ENCODE measurements at regions not wholly inside any gene's neighbourhood (a gene's known extent, or its start where the extent isn't known, plus 50 kb on each side); places are given as distances from the start of the nearest gene placed in this dataset.

DNA sequence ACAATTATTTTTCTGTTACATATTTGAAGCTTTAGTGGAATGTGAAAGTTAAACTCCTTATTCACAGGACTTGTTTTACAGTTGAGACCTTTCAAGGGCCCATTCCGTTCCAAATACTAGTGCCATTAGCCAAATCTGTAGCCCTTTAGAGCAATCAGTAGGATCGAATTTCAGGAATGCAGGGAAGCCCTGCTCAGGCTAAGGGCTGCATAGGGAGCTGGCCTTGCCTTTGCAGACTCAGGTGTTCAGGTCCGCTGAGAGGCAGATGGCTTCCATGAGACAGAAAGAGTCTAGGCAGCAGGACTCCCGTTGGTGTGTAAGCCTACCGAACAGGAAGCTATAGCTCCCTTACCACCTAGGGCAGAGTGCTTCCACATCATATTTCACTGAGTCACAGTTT, 150.1 kb upstream of the SLC27A6 start:
- Histone ChIP-seq H3K27me3 (ENCODE audit: control insufficient read depth, insufficient read depth, low read length) (no peaks in the 10 kb centered on the region), H3K27ac (ENCODE audit: low read length) (no peak overlapping the region), H3K4me1 (ENCODE audit: control insufficient read depth, insufficient read depth, low read length) (peaks cover 2% of the 10 kb centered on the region), H3K36me3 (ENCODE audit: control insufficient read depth, insufficient read depth, low read length) (no peaks in the 10 kb centered on the region), H3K9me3 (replicated peaks; ENCODE audit: control insufficient read depth, low read depth, low read length) (peaks cover 3% of the 10 kb centered on the region), H3K4me3 (ENCODE audit: low read length) (no peak overlapping the region)
- DNase-seq = no peak
- WGBS (ENCODE audit: insufficient coverage) = 28% methylated on average over 2 of the region's 5 CpGs

- Histone ChIP-seq H3K27ac (ENCODE audit: low read length) (no peak overlapping the region), H3K4me3 (ENCODE audit: low read length) (no peak overlapping the region), H3K9me3 (replicated peaks; ENCODE audit: control insufficient read depth, low read depth, low read length) (no peaks in the 10 kb centered on the region), H3K27me3 (ENCODE audit: control insufficient read depth, insufficient read depth, low read length) (no peaks in the 10 kb centered on the region), H3K36me3 (ENCODE audit: control insufficient read depth, insufficient read depth, low read length) (no peaks in the 10 kb centered on the region), H3K4me1 (ENCODE audit: control insufficient read depth, insufficient read depth, low read length) (no peaks in the 10 kb centered on the region)
- DNase-seq = peak; percentile 32
- WGBS (ENCODE audit: insufficient coverage) = no CpG with 5 or more reads among the region's 1 CpG
Measured at GRCh38 chr5:128825826-128826225, 139.5 kb upstream of the SLC27A6 start.

- Histone ChIP-seq H3K4me3 (ENCODE audit: low read length) (no peak overlapping the region), H3K27me3 (ENCODE audit: control insufficient read depth, insufficient read depth, low read length) (no peaks in the 10 kb centered on the region), H3K9me3 (replicated peaks; ENCODE audit: control insufficient read depth, low read depth, low read length) (no peaks in the 10 kb centered on the region), H3K36me3 (ENCODE audit: control insufficient read depth, insufficient read depth, low read length) (no peaks in the 10 kb centered on the region), H3K27ac (ENCODE audit: low read length) (no peak overlapping the region), H3K4me1 (ENCODE audit: control insufficient read depth, insufficient read depth, low read length) (no peaks in the 10 kb centered on the region)
- WGBS (ENCODE audit: insufficient coverage) = 67% methylated on average over 1 of the region's 1 CpG
- DNase-seq = no peak
Measured at GRCh38 chr5:128826275-128826674, 139.0 kb upstream of the SLC27A6 start.

DNA sequence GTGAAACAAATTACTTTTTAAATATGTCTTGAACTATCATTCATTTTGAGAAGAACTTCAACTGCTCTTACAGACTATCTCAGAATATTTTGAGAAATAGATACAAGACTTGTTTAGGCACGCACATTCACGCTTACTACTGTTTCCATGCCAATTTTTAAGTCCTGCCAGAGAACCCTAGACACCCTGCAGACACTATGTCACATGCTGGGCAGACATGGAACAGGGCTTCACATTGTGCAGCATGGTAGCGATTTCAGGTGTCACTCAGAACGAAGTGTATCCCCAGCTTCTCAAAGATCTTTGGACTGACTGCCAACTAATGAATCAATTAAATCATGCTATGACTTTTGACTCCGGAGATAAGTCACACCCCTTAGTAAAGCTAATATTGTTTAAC, 128.7 kb upstream of the SLC27A6 start:
- no peaks in the 10 kb centered on the region for H3K4me1 ChIP-seq (ENCODE audit: control insufficient read depth, insufficient read depth, low read length)
- H3K4me3 ChIP-seq (ENCODE audit: low read length) = no peak overlapping the region
- H3K27me3 ChIP-seq (ENCODE audit: control insufficient read depth, insufficient read depth, low read length) = no peaks in the 10 kb centered on the region
- H3K36me3 ChIP-seq (ENCODE audit: control insufficient read depth, insufficient read depth, low read length) = no peaks in the 10 kb centered on the region
- H3K27ac ChIP-seq (ENCODE audit: low read length) = no peak overlapping the region
- 86% methylated on average over 4 of the region's 5 CpGs for WGBS (ENCODE audit: insufficient coverage)
- no peak for DNase-seq
- no peaks in the 10 kb centered on the region for H3K9me3 ChIP-seq (replicated peaks; ENCODE audit: control insufficient read depth, low read depth, low read length)

DNA sequence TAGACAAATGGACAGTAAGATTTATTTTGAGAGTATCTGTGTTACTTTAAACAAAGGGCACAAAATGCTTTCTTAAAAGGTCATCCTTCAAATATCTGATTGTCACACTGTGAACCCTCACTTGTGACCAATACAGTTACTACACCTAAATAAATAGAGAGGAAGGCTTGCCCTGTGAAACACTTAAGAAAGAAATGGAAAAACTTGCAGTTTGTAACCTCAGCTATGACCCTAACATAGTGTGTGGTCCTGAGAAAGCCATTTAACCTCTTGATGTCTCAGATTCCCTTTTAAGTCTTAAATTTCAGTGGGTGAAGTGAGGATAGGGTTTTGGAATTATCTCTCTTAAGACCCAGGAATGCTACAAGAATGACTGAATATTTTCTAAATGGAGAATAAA, 126.7 kb upstream of the SLC27A6 start:
- H3K36me3 ChIP-seq (ENCODE audit: control insufficient read depth, insufficient read depth, low read length) = no peaks in the 10 kb centered on the region
- peak; percentile 24 for DNase-seq
- H3K4me1 ChIP-seq (ENCODE audit: control insufficient read depth, insufficient read depth, low read length) = no peaks in the 10 kb centered on the region
- H3K27me3 ChIP-seq (ENCODE audit: control insufficient read depth, insufficient read depth, low read length) = no peaks in the 10 kb centered on the region
- H3K9me3 ChIP-seq (replicated peaks; ENCODE audit: control insufficient read depth, low read depth, low read length) = no peaks in the 10 kb centered on the region
- no peak overlapping the region for H3K4me3 ChIP-seq (ENCODE audit: low read length)
- no peak overlapping the region for H3K27ac ChIP-seq (ENCODE audit: low read length)

DNA sequence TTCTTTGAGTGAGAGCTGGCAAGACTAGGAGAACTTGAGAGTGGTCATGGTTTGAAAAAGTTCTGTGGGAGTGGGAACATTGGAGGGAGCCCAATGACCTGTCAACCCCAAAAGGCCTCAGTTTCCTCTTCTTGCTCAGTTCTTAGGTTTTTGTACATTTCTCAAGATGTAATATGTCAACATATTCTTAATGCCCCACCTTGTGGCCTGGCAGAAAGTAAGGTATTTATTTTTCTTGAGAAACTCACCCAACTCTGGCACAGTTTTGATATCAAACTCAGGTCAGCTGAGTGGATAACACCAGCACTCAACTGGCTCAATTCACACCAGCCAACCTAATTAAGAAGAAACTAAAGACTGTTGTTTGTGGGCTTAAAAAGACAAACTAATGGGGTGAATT, 123.0 kb upstream of the SLC27A6 start:
- no peak overlapping the region for H3K27ac ChIP-seq (ENCODE audit: low read length)
- no peaks in the 10 kb centered on the region for H3K27me3 ChIP-seq (ENCODE audit: control insufficient read depth, insufficient read depth, low read length)
- H3K9me3 ChIP-seq (replicated peaks; ENCODE audit: control insufficient read depth, low read depth, low read length) = peaks cover under 1% of the 10 kb centered on the region
- no peaks in the 10 kb centered on the region for H3K36me3 ChIP-seq (ENCODE audit: control insufficient read depth, insufficient read depth, low read length)
- no peak overlapping the region for H3K4me3 ChIP-seq (ENCODE audit: low read length)
- DNase-seq = peak; percentile 37
- H3K4me1 ChIP-seq (ENCODE audit: control insufficient read depth, insufficient read depth, low read length) = no peaks in the 10 kb centered on the region

DNA sequence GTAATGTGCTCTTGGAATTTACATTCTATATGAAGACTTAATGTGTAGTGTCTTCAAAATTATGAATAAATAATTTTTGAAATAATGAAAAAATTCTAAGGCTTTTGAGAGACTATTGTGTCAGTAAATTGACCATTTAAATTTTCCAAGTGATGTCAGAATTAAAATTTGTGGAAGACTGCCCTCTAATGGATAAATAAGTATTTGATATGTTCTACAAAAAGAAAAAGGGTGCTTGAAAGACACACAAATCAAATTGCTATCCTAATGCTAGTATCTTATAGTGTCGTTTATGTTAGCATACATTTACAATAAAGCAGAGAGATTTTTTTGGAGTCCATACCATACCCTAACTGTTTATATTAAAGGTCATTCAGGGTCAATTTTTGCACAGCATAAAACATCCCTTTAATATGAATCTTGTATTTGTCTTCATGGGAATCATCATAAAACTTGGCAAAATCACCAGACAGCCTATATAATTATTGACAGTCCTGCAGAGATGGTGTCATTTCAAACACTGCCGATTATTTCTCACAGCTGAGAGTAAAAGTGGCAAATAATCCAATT, 120.8 kb upstream of the SLC27A6 start:
- peak; percentile 72 for DNase-seq
- Histone ChIP-seq H3K4me3 (ENCODE audit: low read length) (no peak overlapping the region), H3K27ac (ENCODE audit: low read length) (no peak overlapping the region), H3K9me3 (replicated peaks; ENCODE audit: control insufficient read depth, low read depth, low read length) (peaks cover 2% of the 10 kb centered on the region), H3K27me3 (ENCODE audit: control insufficient read depth, insufficient read depth, low read length) (no peaks in the 10 kb centered on the region), H3K4me1 (ENCODE audit: control insufficient read depth, insufficient read depth, low read length) (no peaks in the 10 kb centered on the region), H3K36me3 (ENCODE audit: control insufficient read depth, insufficient read depth, low read length) (no peaks in the 10 kb centered on the region)
- WGBS (ENCODE audit: insufficient coverage) = no CpG with 5 or more reads among the region's 2 CpGs

DNA sequence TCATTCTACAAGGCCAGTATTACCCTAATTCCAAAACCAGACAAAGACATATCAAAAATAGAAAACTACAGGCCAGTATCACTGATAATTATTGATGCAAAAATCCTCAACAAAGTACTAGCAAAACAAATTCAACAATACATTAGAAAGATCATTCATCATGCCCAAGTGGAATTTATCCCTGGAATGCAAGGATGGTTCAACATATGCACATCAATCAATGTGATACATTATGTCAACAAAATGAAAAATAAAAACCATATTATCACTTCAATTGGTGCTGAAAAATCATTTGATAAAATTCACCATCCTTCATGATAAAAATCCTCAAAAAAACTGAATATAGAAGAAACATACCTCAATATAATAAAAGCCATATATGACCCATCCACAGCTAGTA, 115.2 kb upstream of the SLC27A6 start:
- Histone ChIP-seq H3K36me3 (ENCODE audit: control insufficient read depth, insufficient read depth, low read length) (no peaks in the 10 kb centered on the region), H3K4me1 (ENCODE audit: control insufficient read depth, insufficient read depth, low read length) (no peaks in the 10 kb centered on the region), H3K4me3 (ENCODE audit: low read length) (no peak overlapping the region), H3K9me3 (replicated peaks; ENCODE audit: control insufficient read depth, low read depth, low read length) (peaks cover 2% of the 10 kb centered on the region), H3K27me3 (ENCODE audit: control insufficient read depth, insufficient read depth, low read length) (no peaks in the 10 kb centered on the region), H3K27ac (ENCODE audit: low read length) (no peak overlapping the region)
- DNase-seq = no peak

DNA sequence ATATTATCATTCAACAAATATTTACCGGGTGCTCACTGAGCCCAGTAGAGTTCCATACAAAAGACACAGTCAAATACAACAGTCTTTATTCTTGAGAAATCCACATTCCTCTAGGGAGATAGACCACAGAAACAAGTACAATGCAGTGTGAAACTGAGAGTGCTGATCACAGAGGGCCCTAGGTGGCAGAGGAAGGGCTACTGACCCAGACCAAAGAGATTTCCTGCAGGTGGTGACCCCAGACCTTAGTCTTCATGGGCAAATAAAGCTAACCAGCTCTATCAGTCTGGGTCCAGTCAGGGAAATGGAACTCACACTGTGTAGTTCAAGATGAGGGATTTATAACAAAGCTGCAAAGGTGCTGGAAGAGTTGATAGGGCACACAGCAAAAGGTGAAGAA, 110.4 kb upstream of the SLC27A6 start:
- no peak for DNase-seq
- Histone ChIP-seq H3K4me1 (ENCODE audit: control insufficient read depth, insufficient read depth, low read length) (no peaks in the 10 kb centered on the region), H3K27ac (ENCODE audit: low read length) (no peak overlapping the region), H3K4me3 (ENCODE audit: low read length) (no peak overlapping the region), H3K9me3 (replicated peaks; ENCODE audit: control insufficient read depth, low read depth, low read length) (no peaks in the 10 kb centered on the region), H3K27me3 (ENCODE audit: control insufficient read depth, insufficient read depth, low read length) (no peaks in the 10 kb centered on the region), H3K36me3 (ENCODE audit: control insufficient read depth, insufficient read depth, low read length) (no peaks in the 10 kb centered on the region)
- WGBS (ENCODE audit: insufficient coverage) = no CpG with 5 or more reads among the region's 1 CpG

DNA sequence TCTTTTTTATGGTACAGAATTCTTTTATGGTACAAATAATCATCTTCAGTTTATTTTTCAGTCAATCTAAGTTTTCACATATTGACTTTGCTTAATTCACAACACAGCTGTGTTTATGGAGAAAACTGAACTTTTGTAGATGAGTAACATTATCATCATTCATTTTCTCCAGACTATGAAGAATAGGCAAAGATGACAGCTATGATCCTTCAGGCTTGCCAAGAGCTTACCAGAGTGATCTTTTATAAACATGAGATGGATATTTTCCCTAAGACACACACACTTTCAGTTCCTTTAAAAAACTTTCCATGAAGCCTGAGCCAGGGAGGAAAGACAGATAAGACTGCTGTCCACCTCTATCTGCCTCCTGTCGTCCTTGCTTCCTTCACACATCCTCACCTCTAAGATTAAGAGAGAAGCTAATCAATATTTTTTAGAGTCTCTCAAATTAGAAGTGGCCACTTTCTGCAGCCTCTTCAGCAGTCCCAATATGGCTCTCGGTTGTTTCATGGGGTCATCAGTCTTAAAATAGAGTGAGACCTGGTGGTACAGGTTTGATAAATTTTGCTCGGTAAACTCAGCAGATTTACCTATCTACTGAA, 108.1 kb upstream of the SLC27A6 start:
- Histone ChIP-seq H3K36me3 (ENCODE audit: control insufficient read depth, insufficient read depth, low read length) (no peaks in the 10 kb centered on the region), H3K27ac (ENCODE audit: low read length) (no peak overlapping the region), H3K4me3 (ENCODE audit: low read length) (no peak overlapping the region), H3K9me3 (replicated peaks; ENCODE audit: control insufficient read depth, low read depth, low read length) (no peaks in the 10 kb centered on the region), H3K4me1 (ENCODE audit: control insufficient read depth, insufficient read depth, low read length) (no peaks in the 10 kb centered on the region), H3K27me3 (ENCODE audit: control insufficient read depth, insufficient read depth, low read length) (no peaks in the 10 kb centered on the region)
- whole genome bisulfite sequencing (ENCODE audit: insufficient coverage) = no CpG with 5 or more reads among the region's 3 CpGs
- DNase-seq = peak; percentile 10

DNA sequence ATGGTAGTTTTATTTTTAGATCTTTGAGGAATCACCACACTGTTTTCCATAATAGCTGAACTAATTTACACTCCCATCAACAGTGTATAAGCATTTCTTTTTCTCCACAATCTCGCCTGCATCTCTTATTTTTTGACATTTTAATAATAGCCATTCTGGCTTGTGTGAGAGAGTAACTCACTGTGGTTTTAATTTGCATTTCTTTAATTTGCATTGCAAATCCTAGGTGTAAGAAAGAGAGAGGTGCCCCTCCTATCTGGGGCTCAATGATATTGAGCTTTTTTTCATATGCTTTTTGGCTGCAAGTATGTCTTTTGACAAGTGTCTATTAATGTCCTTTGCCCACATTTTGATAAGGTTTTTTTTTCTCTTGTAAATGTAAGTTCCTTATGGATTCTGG, 106.3 kb upstream of the SLC27A6 start:
- no peaks in the 10 kb centered on the region for H3K4me1 ChIP-seq (ENCODE audit: control insufficient read depth, insufficient read depth, low read length)
- no peaks in the 10 kb centered on the region for H3K27me3 ChIP-seq (ENCODE audit: control insufficient read depth, insufficient read depth, low read length)
- H3K36me3 ChIP-seq (ENCODE audit: control insufficient read depth, insufficient read depth, low read length) = no peaks in the 10 kb centered on the region
- no peak overlapping the region for H3K27ac ChIP-seq (ENCODE audit: low read length)
- no CpG with 5 or more reads among the region's 1 CpG for WGBS (ENCODE audit: insufficient coverage)
- no peak for DNase-seq
- no peaks in the 10 kb centered on the region for H3K9me3 ChIP-seq (replicated peaks; ENCODE audit: control insufficient read depth, low read depth, low read length)
- H3K4me3 ChIP-seq (ENCODE audit: low read length) = no peak overlapping the region

Data from muscle of leg (tissue), 3 donors.